Gastroesophageal sphincter (tissue), 3 donors: ENCODE measurements at regions not wholly inside any gene's neighbourhood (a gene's known extent, or its start where the extent isn't known, plus 50 kb on each side); places are given as distances from the start of the nearest gene placed in this dataset.

Experiments
- POLR2A ChIP-seq, 2 donors: fragments of 450-650 bp; IDR thresholded peaks; one replicate each; pipeline ENCODE4 v1.6.1; 2017; ENCODE audit warnings: antibody characterized with exemption in 2 of 2, mild to moderate bottlenecking in 2 of 2, moderate library complexity in 1 of 2
- TF ChIP-seq, protein P1 (sequence below), 4 experiments: fragments of 200-600 bp in 2 of 4; fragments of 450-650 bp in 2 of 4; sonication (generic) in 1 of 4; IDR thresholded peaks; one replicate each; pipeline ENCODE4 v1.5.1; 2017 to 2019; ENCODE audit warnings: antibody characterized with exemption in 4 of 4, mild to moderate bottlenecking in 2 of 4, moderate library complexity in 2 of 4

DNA sequence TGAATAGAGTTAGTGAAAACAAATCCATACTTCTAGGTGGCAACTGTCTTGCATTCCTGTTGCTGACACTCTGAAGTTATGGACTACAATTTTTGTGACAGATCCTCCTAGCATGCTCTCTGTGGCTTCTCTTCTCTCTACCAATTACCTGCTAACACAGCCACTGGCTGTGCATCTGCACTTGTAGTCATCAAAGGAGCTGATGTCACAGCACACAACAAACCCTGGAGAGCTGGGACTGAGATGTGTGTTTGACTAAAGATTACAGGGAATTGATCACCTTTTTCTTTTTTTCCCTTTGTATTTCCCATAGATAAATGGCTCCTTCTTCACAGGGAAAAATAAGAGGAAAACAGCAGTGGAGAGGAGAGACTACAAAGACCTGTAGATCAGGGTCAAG lies 278.4 kb upstream of the CCDC54 start:
- TF ChIP-seq, protein P1, sequence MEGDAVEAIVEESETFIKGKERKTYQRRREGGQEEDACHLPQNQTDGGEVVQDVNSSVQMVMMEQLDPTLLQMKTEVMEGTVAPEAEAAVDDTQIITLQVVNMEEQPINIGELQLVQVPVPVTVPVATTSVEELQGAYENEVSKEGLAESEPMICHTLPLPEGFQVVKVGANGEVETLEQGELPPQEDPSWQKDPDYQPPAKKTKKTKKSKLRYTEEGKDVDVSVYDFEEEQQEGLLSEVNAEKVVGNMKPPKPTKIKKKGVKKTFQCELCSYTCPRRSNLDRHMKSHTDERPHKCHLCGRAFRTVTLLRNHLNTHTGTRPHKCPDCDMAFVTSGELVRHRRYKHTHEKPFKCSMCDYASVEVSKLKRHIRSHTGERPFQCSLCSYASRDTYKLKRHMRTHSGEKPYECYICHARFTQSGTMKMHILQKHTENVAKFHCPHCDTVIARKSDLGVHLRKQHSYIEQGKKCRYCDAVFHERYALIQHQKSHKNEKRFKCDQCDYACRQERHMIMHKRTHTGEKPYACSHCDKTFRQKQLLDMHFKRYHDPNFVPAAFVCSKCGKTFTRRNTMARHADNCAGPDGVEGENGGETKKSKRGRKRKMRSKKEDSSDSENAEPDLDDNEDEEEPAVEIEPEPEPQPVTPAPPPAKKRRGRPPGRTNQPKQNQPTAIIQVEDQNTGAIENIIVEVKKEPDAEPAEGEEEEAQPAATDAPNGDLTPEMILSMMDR (IDR thresholded peaks at IDR 0.05), result no peak
- no peak for TF ChIP-seq POLR2A (IDR thresholded peaks at IDR 0.05)
